ENCODE measurements at regions not wholly inside any gene's neighbourhood (a gene's known extent, or its start where the extent isn't known, plus 50 kb on each side); places are given as distances from the start of the nearest gene placed in this dataset.

DNA sequence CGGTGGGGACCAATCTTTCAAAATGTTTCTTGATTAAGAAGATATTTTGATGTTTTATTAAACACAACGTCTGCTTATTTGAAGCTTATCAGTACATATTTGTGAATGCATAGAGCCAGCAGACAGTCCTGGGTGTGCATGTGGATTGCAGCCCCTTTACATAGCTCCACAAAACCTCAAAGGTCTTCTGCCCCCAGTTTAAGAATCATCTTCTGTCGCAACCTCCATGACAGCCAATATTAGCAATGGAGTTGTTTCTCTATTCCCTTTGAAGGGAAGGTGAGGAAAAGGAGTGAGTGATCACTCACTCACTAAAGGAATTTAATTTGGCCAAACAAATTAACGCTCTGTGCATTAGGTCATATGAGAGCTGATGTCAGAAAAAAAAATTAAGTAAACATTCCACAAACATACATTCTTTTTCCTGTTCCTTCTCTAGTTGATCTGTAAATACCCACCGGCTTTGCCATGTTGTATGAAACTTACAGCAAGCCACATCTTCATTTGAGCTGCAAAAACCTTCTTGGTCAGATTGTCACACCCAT is 152.9 kb downstream of the SIM1 start:
- Histone ChIP-seq H2BK120ac (ENCODE audit: low read depth, low read length) (no peak overlapping the region), H3K27ac (ENCODE audit: low read length, poor library complexity, severe bottlenecking) (no peak overlapping the region), H2AK5ac (ENCODE audit: low read length, severe bottlenecking) (no peak overlapping the region), H3K9me3 (ENCODE audit: control insufficient read depth, low read length) (no peaks in the 10 kb centered on the region), H2BK5ac (ENCODE audit: low read depth, low read length, poor library complexity, severe bottlenecking) (no peak overlapping the region), H4K8ac (ENCODE audit: low read length) (no peak overlapping the region), H3K18ac (ENCODE audit: low read depth in 1 of 2, low read length in 2 of 2) (no peak overlapping the region), H3K27me3 (ENCODE audit: control insufficient read depth in 1 of 2, insufficient read depth in 1 of 2, low read length in 2 of 2) (no peaks in the 10 kb centered on the region), H3K14ac (ENCODE audit: low read length in 2 of 2) (no peak overlapping the region), H3K36me3 (ENCODE audit: control insufficient read depth in 1 of 2, insufficient read depth in 2 of 2, low read depth in 1 of 2, low read length in 2 of 2) (no peaks in the 10 kb centered on the region), H4K91ac (ENCODE audit: low read length) (no peak overlapping the region), H2BK15ac (ENCODE audit: low read depth, poor library complexity, severe bottlenecking) (no peak overlapping the region), H3K4me3 (ENCODE audit: insufficient read depth in 1 of 2, low read depth in 1 of 2, low read length in 2 of 2) (no peak overlapping the region), H3K79me1 (replicated peaks; ENCODE audit: low read length, poor library complexity, severe bottlenecking) (no peaks in the 10 kb centered on the region), H3K4me2 (ENCODE audit: low read length, poor library complexity, severe bottlenecking) (no peak overlapping the region), H3K4me1 (ENCODE audit: control insufficient read depth, insufficient read depth, low read depth, low read length) (peaks cover 7% of the 10 kb centered on the region), H2BK12ac (ENCODE audit: low read length in 2 of 2) (no peak overlapping the region), H3K23ac (ENCODE audit: low read length in 2 of 2) (no peak overlapping the region), H2AFZ (ENCODE audit: low read depth, low read length) (no peak overlapping the region), H3K9ac (ENCODE audit: low read length) (no peak overlapping the region), H3K4ac (ENCODE audit: low read depth in 1 of 2, low read length in 2 of 2) (no peak overlapping the region)
- 33% methylated on average over 3 of the region's 5 CpGs for WGBS
- peak; percentile 14 for DNase-seq

DNA sequence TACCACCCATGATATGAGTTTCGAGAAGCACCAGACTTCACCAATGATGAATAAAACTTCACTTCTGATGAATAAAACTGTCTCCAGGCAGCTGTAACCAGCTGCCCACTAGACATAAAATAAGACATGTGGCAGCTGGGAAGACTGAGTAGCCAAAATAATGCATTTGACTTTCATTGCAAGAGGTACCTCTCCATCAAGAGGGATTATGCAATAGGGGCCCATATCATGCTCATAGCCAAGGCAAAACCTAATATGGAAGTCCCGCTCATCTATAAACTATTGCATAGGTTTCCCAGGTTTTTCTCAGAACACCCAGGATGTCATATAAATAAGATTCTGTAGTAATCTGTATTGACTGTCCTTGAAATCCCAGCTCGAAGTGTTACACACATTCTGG is 155.5 kb downstream of the SIM1 start:
- WGBS: 100% methylated on average over 3 of the region's 3 CpGs
- H3K79me1 ChIP-seq (replicated peaks; ENCODE audit: low read length, poor library complexity, severe bottlenecking): no peaks in the 10 kb centered on the region

DNA sequence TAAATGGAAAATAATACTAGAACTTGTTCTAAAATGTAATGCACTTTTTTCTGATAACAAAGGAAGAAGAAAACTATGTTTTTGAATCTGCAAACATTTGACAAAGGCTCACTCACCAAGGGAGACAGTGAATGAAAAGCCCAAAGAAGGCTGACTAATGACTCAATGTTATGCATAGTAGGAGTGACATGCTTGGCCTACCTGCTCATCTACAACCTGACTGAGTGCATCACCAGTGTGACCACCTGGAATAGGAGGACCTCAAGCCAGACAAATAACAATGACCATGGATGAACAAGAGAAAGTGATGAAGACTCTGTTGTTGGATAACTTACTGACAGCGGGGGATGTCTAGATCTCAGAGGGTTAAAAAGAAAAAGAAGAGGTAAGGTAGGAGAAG is 157.2 kb downstream of the SIM1 start:
- no peak overlapping the region for H2AK5ac ChIP-seq (ENCODE audit: low read length, severe bottlenecking)
- no peak overlapping the region for H3K18ac ChIP-seq (ENCODE audit: low read depth in 1 of 2, low read length in 2 of 2)
- no peak overlapping the region for H2BK120ac ChIP-seq (ENCODE audit: low read depth, low read length)
- H4K91ac ChIP-seq (ENCODE audit: low read length): no peak overlapping the region
- no peaks in the 10 kb centered on the region for H3K36me3 ChIP-seq (ENCODE audit: control insufficient read depth in 1 of 2, insufficient read depth in 2 of 2, low read depth in 1 of 2, low read length in 2 of 2)
- H3K4me1 ChIP-seq (ENCODE audit: control insufficient read depth, insufficient read depth, low read depth, low read length): peaks cover 1% of the 10 kb centered on the region
- no peak overlapping the region for H2BK5ac ChIP-seq (ENCODE audit: low read depth, low read length, poor library complexity, severe bottlenecking)
- no peaks in the 10 kb centered on the region for H3K27me3 ChIP-seq (ENCODE audit: control insufficient read depth in 1 of 2, insufficient read depth in 1 of 2, low read length in 2 of 2)
- no peaks in the 10 kb centered on the region for H3K79me1 ChIP-seq (replicated peaks; ENCODE audit: low read length, poor library complexity, severe bottlenecking)
- no peak overlapping the region for H4K8ac ChIP-seq (ENCODE audit: low read length)
- no peak overlapping the region for H3K4me2 ChIP-seq (ENCODE audit: low read length, poor library complexity, severe bottlenecking)
- no peaks in the 10 kb centered on the region for H3K9me3 ChIP-seq (ENCODE audit: control insufficient read depth, low read length)
- no peak overlapping the region for H3K14ac ChIP-seq (ENCODE audit: low read length in 2 of 2)
- H2BK12ac ChIP-seq (ENCODE audit: low read length in 2 of 2): no peak overlapping the region
- no peak overlapping the region for H2AFZ ChIP-seq (ENCODE audit: low read depth, low read length)
- WGBS: 100% methylated on average over 1 of the region's 1 CpG
- no peak overlapping the region for H3K27ac ChIP-seq (ENCODE audit: low read length, poor library complexity, severe bottlenecking)
- no peak overlapping the region for H3K9ac ChIP-seq (ENCODE audit: low read length)
- no peak for DNase-seq
- H3K23ac ChIP-seq (ENCODE audit: low read length in 2 of 2): no peak overlapping the region
- no peak overlapping the region for H2BK15ac ChIP-seq (ENCODE audit: low read depth, poor library complexity, severe bottlenecking)
- H3K4ac ChIP-seq (ENCODE audit: low read depth in 1 of 2, low read length in 2 of 2): no peak overlapping the region
- H3K4me3 ChIP-seq (ENCODE audit: insufficient read depth in 1 of 2, low read depth in 1 of 2, low read length in 2 of 2): no peak overlapping the region

More for the DNA sequence above, 155.5 kb downstream of the SIM1 start:
- Histone ChIP-seq H2BK12ac (ENCODE audit: low read length in 2 of 2) (no peak overlapping the region), H4K8ac (ENCODE audit: low read length) (no peak overlapping the region), H3K23ac (ENCODE audit: low read length in 2 of 2) (no peak overlapping the region), H3K4me1 (ENCODE audit: control insufficient read depth, insufficient read depth, low read depth, low read length) (peaks cover 7% of the 10 kb centered on the region), H3K27ac (ENCODE audit: low read length, poor library complexity, severe bottlenecking) (no peak overlapping the region), H2BK5ac (ENCODE audit: low read depth, low read length, poor library complexity, severe bottlenecking) (no peak overlapping the region), H3K4me3 (ENCODE audit: insufficient read depth in 1 of 2, low read depth in 1 of 2, low read length in 2 of 2) (no peak overlapping the region), H2BK15ac (ENCODE audit: low read depth, poor library complexity, severe bottlenecking) (no peak overlapping the region), H3K36me3 (ENCODE audit: control insufficient read depth in 1 of 2, insufficient read depth in 2 of 2, low read depth in 1 of 2, low read length in 2 of 2) (no peaks in the 10 kb centered on the region), H3K18ac (ENCODE audit: low read depth in 1 of 2, low read length in 2 of 2) (no peak overlapping the region), H3K14ac (ENCODE audit: low read length in 2 of 2) (no peak overlapping the region), H2BK120ac (ENCODE audit: low read depth, low read length) (no peak overlapping the region), H3K27me3 (ENCODE audit: control insufficient read depth in 1 of 2, insufficient read depth in 1 of 2, low read length in 2 of 2) (no peaks in the 10 kb centered on the region), H3K4ac (ENCODE audit: low read depth in 1 of 2, low read length in 2 of 2) (no peak overlapping the region), H2AK5ac (ENCODE audit: low read length, severe bottlenecking) (no peak overlapping the region), H4K91ac (ENCODE audit: low read length) (no peak overlapping the region), H2AFZ (ENCODE audit: low read depth, low read length) (no peak overlapping the region), H3K9me3 (ENCODE audit: control insufficient read depth, low read length) (no peaks in the 10 kb centered on the region), H3K9ac (ENCODE audit: low read length) (no peak overlapping the region), H3K4me2 (ENCODE audit: low read length, poor library complexity, severe bottlenecking) (no peak overlapping the region)
- DNase-seq: no peak

DNA sequence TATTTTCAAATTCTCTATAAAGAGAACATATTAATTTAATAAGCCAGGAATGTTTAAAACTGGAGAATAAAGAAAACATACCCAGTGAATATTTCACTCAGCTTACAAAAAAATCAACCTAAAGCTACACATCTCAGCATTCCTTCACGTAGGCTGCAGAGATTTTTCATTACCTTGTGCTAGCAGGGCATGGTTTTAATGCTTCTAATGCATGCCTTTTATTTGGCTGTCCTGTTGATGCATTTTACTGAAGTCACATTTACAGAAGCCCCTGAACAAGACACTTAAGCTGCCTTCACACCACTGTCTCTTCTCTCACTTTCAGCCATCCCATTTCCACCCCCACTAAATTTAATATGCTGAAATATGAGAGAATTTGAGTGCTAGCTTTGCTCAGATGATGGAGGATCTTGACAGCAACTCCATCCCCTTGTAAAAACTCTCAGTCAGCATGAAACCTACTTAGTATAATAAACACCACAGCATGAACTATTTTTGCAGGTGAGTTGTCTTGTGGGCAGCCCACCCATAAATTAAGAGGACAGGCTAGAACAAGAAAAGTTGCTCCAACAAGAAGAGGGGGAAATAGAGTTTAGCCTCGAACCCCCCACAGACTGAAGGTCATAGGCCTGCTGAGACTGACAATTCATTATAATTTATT is 159.4 kb downstream of the SIM1 start:
- H3K9ac ChIP-seq (ENCODE audit: low read length): no peak overlapping the region
- no peak overlapping the region for H2BK15ac ChIP-seq (ENCODE audit: low read depth, poor library complexity, severe bottlenecking)
- H3K79me1 ChIP-seq (replicated peaks; ENCODE audit: low read length, poor library complexity, severe bottlenecking): no peaks in the 10 kb centered on the region
- no peak overlapping the region for H3K23ac ChIP-seq (ENCODE audit: low read length in 2 of 2)
- H3K14ac ChIP-seq (ENCODE audit: low read length in 2 of 2): peak overlapping the region in 1 of 2 experiments; percentile 32
- no peak overlapping the region for H3K4ac ChIP-seq (ENCODE audit: low read depth in 1 of 2, low read length in 2 of 2)
- H3K4me1 ChIP-seq (ENCODE audit: control insufficient read depth, insufficient read depth, low read depth, low read length): no peaks in the 10 kb centered on the region
- no peak overlapping the region for H3K18ac ChIP-seq (ENCODE audit: low read depth in 1 of 2, low read length in 2 of 2)
- no peak overlapping the region for H2BK5ac ChIP-seq (ENCODE audit: low read depth, low read length, poor library complexity, severe bottlenecking)
- no peak overlapping the region for H3K4me2 ChIP-seq (ENCODE audit: low read length, poor library complexity, severe bottlenecking)
- H3K4me3 ChIP-seq (ENCODE audit: insufficient read depth in 1 of 2, low read depth in 1 of 2, low read length in 2 of 2): no peak overlapping the region
- DNase-seq: no peak
- H4K91ac ChIP-seq (ENCODE audit: low read length): no peak overlapping the region
- no peaks in the 10 kb centered on the region for H3K9me3 ChIP-seq (ENCODE audit: control insufficient read depth, low read length)
- H3K36me3 ChIP-seq (ENCODE audit: control insufficient read depth in 1 of 2, insufficient read depth in 2 of 2, low read depth in 1 of 2, low read length in 2 of 2): no peaks in the 10 kb centered on the region
- no peak overlapping the region for H2AK5ac ChIP-seq (ENCODE audit: low read length, severe bottlenecking)
- no peak overlapping the region for H4K8ac ChIP-seq (ENCODE audit: low read length)
- H2BK120ac ChIP-seq (ENCODE audit: low read depth, low read length): no peak overlapping the region
- no peak overlapping the region for H2AFZ ChIP-seq (ENCODE audit: low read depth, low read length)
- peak overlapping the region; percentile 35 for H3K27ac ChIP-seq (ENCODE audit: low read length, poor library complexity, severe bottlenecking)
- H2BK12ac ChIP-seq (ENCODE audit: low read length in 2 of 2): no peak overlapping the region
- no peaks in the 10 kb centered on the region for H3K27me3 ChIP-seq (ENCODE audit: control insufficient read depth in 1 of 2, insufficient read depth in 1 of 2, low read length in 2 of 2)
- WGBS: 49% methylated on average over 2 of the region's 2 CpGs
